ENCODE measurements at regions not wholly inside any gene's neighbourhood (a gene's known extent, or its start where the extent isn't known, plus 50 kb on each side); places are given as distances from the start of the nearest gene placed in this dataset.

- H3K27ac Mint-ChIP-seq, result no peak overlapping the region
- no peaks in the 10 kb centered on the region for H3K36me3 Mint-ChIP-seq
- Histone ChIP-seq H3K9me3 (ENCODE audit: control insufficient read depth, insufficient read depth, low read length) (peaks cover 3% of the 10 kb centered on the region), H3K4me3 (ENCODE audit: low read length) (no peak overlapping the region), H3K27ac (ENCODE audit: low read length) (no peak overlapping the region), H3K4me1 (ENCODE audit: control insufficient read depth, insufficient read depth, low read length) (no peaks in the 10 kb centered on the region), H3K36me3 (ENCODE audit: control insufficient read depth, insufficient read depth, low read length) (no peaks in the 10 kb centered on the region), H3K27me3 (ENCODE audit: control insufficient read depth, insufficient read depth, low read length) (no peaks in the 10 kb centered on the region)
- intact Hi-C loops (cut with micrococcal nuclease), result no loop called here
- H3K9me3 Mint-ChIP-seq, result peaks cover 0 to 3% of the 10 kb centered on the region in 2 donors
- H3K27me3 Mint-ChIP-seq (ENCODE audit: low read depth in 2 of 2), result no peaks in the 10 kb centered on the region
- 86% methylated on average over 1 of the region's 1 CpG for WGBS (ENCODE audit: insufficient coverage)
- no peak for TF ChIP-seq CTCF (IDR thresholded peaks at IDR 0.05)
- no peaks in the 10 kb centered on the region for H3K4me1 Mint-ChIP-seq
- no peak overlapping the region for H3K4me3 Mint-ChIP-seq
- DNase-seq, result no peak
- ATAC-seq, result no peak
These were observed 71.0 kb upstream of the SEMA6A start for GRCh38 chr5:116645627-116646026.

GRCh38 chr5:116640236-116640635 lies 65.6 kb upstream of the SEMA6A start:
- Mint-ChIP-seq H3K27me3 (ENCODE audit: low read depth in 2 of 2) (no peaks in the 10 kb centered on the region), H3K27ac (no peak overlapping the region), H3K4me3 (no peak overlapping the region), H3K36me3 (no peaks in the 10 kb centered on the region), H3K9me3 (peaks cover 2 to 3% of the 10 kb centered on the region in 2 donors), H3K4me1 (no peaks in the 10 kb centered on the region)
- DNase-seq (no peak), ATAC-seq (no peak)
- no peak overlapping the region for H3K27ac ChIP-seq (ENCODE audit: low read length)
- TF ChIP-seq CTCF (IDR thresholded peaks at IDR 0.05), result no peak
- H3K36me3 ChIP-seq (ENCODE audit: control insufficient read depth, insufficient read depth, low read length), result no peaks in the 10 kb centered on the region
- no peaks in the 10 kb centered on the region for H3K4me1 ChIP-seq (ENCODE audit: control insufficient read depth, insufficient read depth, low read length)
- no peaks in the 10 kb centered on the region for H3K27me3 ChIP-seq (ENCODE audit: control insufficient read depth, insufficient read depth, low read length)
- H3K4me3 ChIP-seq (ENCODE audit: low read length), result no peak overlapping the region
- intact Hi-C loops (cut with micrococcal nuclease), result no loop called here
- no peaks in the 10 kb centered on the region for H3K9me3 ChIP-seq (ENCODE audit: control insufficient read depth, insufficient read depth, low read length)

- H3K4me3 ChIP-seq (ENCODE audit: low read length), result no peak overlapping the region
- Mint-ChIP-seq H3K36me3 (no peaks in the 10 kb centered on the region), H3K4me1 (no peaks in the 10 kb centered on the region), H3K4me3 (no peak overlapping the region), H3K9me3 (peaks cover under 1 to 2% of the 10 kb centered on the region in 2 donors), H3K27ac (no peak overlapping the region), H3K27me3 (ENCODE audit: low read depth in 2 of 2) (no peaks in the 10 kb centered on the region)
- WGBS (ENCODE audit: insufficient coverage), result 73% methylated on average over 4 of the region's 4 CpGs
- no peaks in the 10 kb centered on the region for H3K4me1 ChIP-seq (ENCODE audit: control insufficient read depth, insufficient read depth, low read length)
- intact Hi-C loops (cut with micrococcal nuclease), result no loop called here
- H3K9me3 ChIP-seq (ENCODE audit: control insufficient read depth, insufficient read depth, low read length), result no peaks in the 10 kb centered on the region
- no peak for TF ChIP-seq CTCF (IDR thresholded peaks at IDR 0.05)
- no peak for DNase-seq
- ATAC-seq, result no peak
- H3K27ac ChIP-seq (ENCODE audit: low read length), result no peak overlapping the region
- no peaks in the 10 kb centered on the region for H3K36me3 ChIP-seq (ENCODE audit: control insufficient read depth, insufficient read depth, low read length)
- H3K27me3 ChIP-seq (ENCODE audit: control insufficient read depth, insufficient read depth, low read length), result no peaks in the 10 kb centered on the region
These were observed 62.6 kb upstream of the SEMA6A start for GRCh38 chr5:116637149-116637740.

GRCh38 chr5:116632890-116633289 lies 58.3 kb upstream of the SEMA6A start:
- H3K27me3 ChIP-seq (ENCODE audit: control insufficient read depth, insufficient read depth, low read length), result no peaks in the 10 kb centered on the region
- no peak for ATAC-seq
- H3K9me3 Mint-ChIP-seq, result peaks cover 0 to 4% of the 10 kb centered on the region in 2 donors
- no peaks in the 10 kb centered on the region for H3K4me1 Mint-ChIP-seq
- H3K4me3 ChIP-seq (ENCODE audit: low read length), result no peak overlapping the region
- H3K27ac Mint-ChIP-seq, result no peak overlapping the region
- H3K4me1 ChIP-seq (ENCODE audit: control insufficient read depth, insufficient read depth, low read length), result no peaks in the 10 kb centered on the region
- intact Hi-C loops (cut with micrococcal nuclease), result no loop called here
- no peak for DNase-seq
- no peaks in the 10 kb centered on the region for H3K9me3 ChIP-seq (ENCODE audit: control insufficient read depth, insufficient read depth, low read length)
- WGBS (ENCODE audit: insufficient coverage), result 82% methylated on average over 4 of the region's 4 CpGs
- no peak for TF ChIP-seq CTCF (IDR thresholded peaks at IDR 0.05)
- H3K27me3 Mint-ChIP-seq (ENCODE audit: low read depth in 2 of 2), result no peaks in the 10 kb centered on the region
- no peak overlapping the region for H3K27ac ChIP-seq (ENCODE audit: low read length)
- no peaks in the 10 kb centered on the region for H3K36me3 Mint-ChIP-seq
- no peaks in the 10 kb centered on the region for H3K36me3 ChIP-seq (ENCODE audit: control insufficient read depth, insufficient read depth, low read length)
- H3K4me3 Mint-ChIP-seq, result no peak overlapping the region
